Posterior vena cava (tissue), 2 donors: ENCODE measurements at regions not wholly inside any gene's neighbourhood (a gene's known extent, or its start where the extent isn't known, plus 50 kb on each side); places are given as distances from the start of the nearest gene placed in this dataset.

Experiments used
- DNase-seq: peaks from one replicate; pipeline ENCODE4 v3.0.0-alpha.2; 2020; ENCODE audit warnings: low spot score
- intact Hi-C, 2 donors: fragments of 100-400 bp; cut with DNase I; formaldehyde crosslinking; loops; one replicate each; pipeline versions ENCODE4 v1.14.1 to v1.14.2; 2022 to 2023
- donor health status: DM: yes; HTN: yes; CAD: no.
- donor health status: DM: yes; HTN: yes; CAD: no.

GRCh38 chr7:13532028-13532753 is 457.3 kb downstream of the ETV1 start:
- intact Hi-C loops = no loop called here
- DNase-seq = no peak

GRCh38 chr7:13538669-13539068 is 450.8 kb downstream of the ETV1 start:
- no peak for DNase-seq
- intact Hi-C loops = no loop called here

- intact Hi-C loops = no loop called here
- DNase-seq = no peak
These were observed 449.0 kb downstream of the ETV1 start for GRCh38 chr7:13540429-13540828.

GRCh38 chr7:13541326-13541725 is 448.1 kb downstream of the ETV1 start:
- intact Hi-C loops = no loop called here
- DNase-seq = no peak

- intact Hi-C loops = no loop called here
- no peak for DNase-seq
These were observed 447.0 kb downstream of the ETV1 start for GRCh38 chr7:13542451-13542850.

GRCh38 chr7:13551503-13551902 is 438.0 kb downstream of the ETV1 start:
- DNase-seq = no peak
- intact Hi-C loops = loop anchor here in 1 of 2 donors (5.0 kb wide), 1 partner anchor 439 kb away; no protein-coding TSS in a partner anchor

- DNase-seq = no peak
These were observed 429.0 kb downstream of the ETV1 start for GRCh38 chr7:13560441-13560840.

GRCh38 chr7:13563257-13563656 is 426.2 kb downstream of the ETV1 start:
- intact Hi-C loops = no loop called here
- DNase-seq = no peak

More at GRCh38 chr7:13560441-13560840, 429.0 kb downstream of the ETV1 start:
- intact Hi-C loops = no loop called here

- intact Hi-C loops = no loop called here
These were observed 425.8 kb downstream of the ETV1 start for GRCh38 chr7:13563680-13564079.

GRCh38 chr7:13577566-13578145 is 411.8 kb downstream of the ETV1 start:
- intact Hi-C loops = no loop called here
- DNase-seq = no peak

More at GRCh38 chr7:13563680-13564079, 425.8 kb downstream of the ETV1 start:
- no peak for DNase-seq

GRCh38 chr7:13578294-13578693 is 411.2 kb downstream of the ETV1 start:
- DNase-seq = no peak
- intact Hi-C loops = no loop called here

GRCh38 chr7:13581097-13581496 is 408.4 kb downstream of the ETV1 start:
- DNase-seq = no peak

GRCh38 chr7:13593854-13594253 is 395.6 kb downstream of the ETV1 start:
- intact Hi-C loops = no loop called here
- no peak for DNase-seq

More at GRCh38 chr7:13581097-13581496, 408.4 kb downstream of the ETV1 start:
- intact Hi-C loops = no loop called here

- no peak for DNase-seq
- intact Hi-C loops = no loop called here
These were observed 387.4 kb downstream of the ETV1 start for GRCh38 chr7:13602036-13602435.

GRCh38 chr7:13603016-13603415 is 386.4 kb downstream of the ETV1 start:
- intact Hi-C loops = no loop called here
- DNase-seq = no peak

GRCh38 chr7:13603661-13604060 is 385.8 kb downstream of the ETV1 start:
- DNase-seq = no peak
- intact Hi-C loops = no loop called here

GRCh38 chr7:13604178-13604577 is 385.3 kb downstream of the ETV1 start:
- intact Hi-C loops = no loop called here
- DNase-seq = no peak

GRCh38 chr7:13610372-13610771 is 379.1 kb downstream of the ETV1 start:
- intact Hi-C loops = no loop called here
- no peak for DNase-seq

- intact Hi-C loops = no loop called here
These were observed 373.8 kb downstream of the ETV1 start for GRCh38 chr7:13615679-13616078.

GRCh38 chr7:13627455-13627854 is 362.0 kb downstream of the ETV1 start:
- no peak for DNase-seq
- intact Hi-C loops = no loop called here

More at GRCh38 chr7:13615679-13616078, 373.8 kb downstream of the ETV1 start:
- DNase-seq = no peak
